ENCODE measurements at regions not wholly inside any gene's neighbourhood (a gene's known extent, or its start where the extent isn't known, plus 50 kb on each side); places are given as distances from the start of the nearest gene placed in this dataset.

GRCh38 chr7:98771519-98771918 is 98.3 kb downstream of the TMEM130 start:
- TF ChIP-seq CTCF (IDR thresholded peaks at IDR 0.05) (no peak), POLR2A (IDR thresholded peaks at IDR 0.05) (no peak)
